Heart left ventricle (tissue), 13 donors: ENCODE measurements at regions not wholly inside any gene's neighbourhood (a gene's known extent, or its start where the extent isn't known, plus 50 kb on each side); places are given as distances from the start of the nearest gene placed in this dataset.

Source experiments
- POLR2A ChIP-seq, 2 donors: fragments of 450-650 bp; IDR thresholded peaks; one replicate each; pipeline ENCODE4 v1.6.1; 2017; ENCODE audit warnings: antibody characterized with exemption in 2 of 2, mild to moderate bottlenecking in 2 of 2, moderate library complexity in 2 of 2
- TF ChIP-seq, protein P1 (sequence below), 12 donors: fragments of 200-600 bp; sonication (generic) in 4 of 12; IDR thresholded peaks; one replicate each; pipeline versions ENCODE4 v1.5.0 to v1.8.0; 2018 to 2022; ENCODE audit warnings: antibody characterized with exemption in 12 of 12, mild to moderate bottlenecking in 5 of 12
- donor health status: ischemic (EF 13 %, LVEDD 7.1; RV severe dilation, severe dysfunction).
- donor health status: DM: no; HTN: yes; CAD: no.
- donor health status: DM: no; HTN: no; CAD: no.
- donor health status: ischemic (EF 25% LVEDD 6.9; RV normal size, moderate dysfunction).
- donor health status: ischemic (EF 25% LVEDD 5.7; RV mildly dilated, moderate dysfunction).
- donor health status: ischemic (EF 35%, LVEDD 5.7; RV mildly dilated, moderate dysfunction).
- donor health status: nonischemic (EF 11% LVEDD 7.7; RV severe dilation, severe dysfunction).
- donor health status: DM: yes; HTN: yes; CAD: no.
- donor health status: PGD.
- donor health status: ischemic (EF 29% LVEDD 5.4; RV normal size, mild dysfunction).
- donor health status: nonischemic (EF 23%, LVEDD 6.1; RV moderate dilation, normal function).

- TF ChIP-seq, protein P1, sequence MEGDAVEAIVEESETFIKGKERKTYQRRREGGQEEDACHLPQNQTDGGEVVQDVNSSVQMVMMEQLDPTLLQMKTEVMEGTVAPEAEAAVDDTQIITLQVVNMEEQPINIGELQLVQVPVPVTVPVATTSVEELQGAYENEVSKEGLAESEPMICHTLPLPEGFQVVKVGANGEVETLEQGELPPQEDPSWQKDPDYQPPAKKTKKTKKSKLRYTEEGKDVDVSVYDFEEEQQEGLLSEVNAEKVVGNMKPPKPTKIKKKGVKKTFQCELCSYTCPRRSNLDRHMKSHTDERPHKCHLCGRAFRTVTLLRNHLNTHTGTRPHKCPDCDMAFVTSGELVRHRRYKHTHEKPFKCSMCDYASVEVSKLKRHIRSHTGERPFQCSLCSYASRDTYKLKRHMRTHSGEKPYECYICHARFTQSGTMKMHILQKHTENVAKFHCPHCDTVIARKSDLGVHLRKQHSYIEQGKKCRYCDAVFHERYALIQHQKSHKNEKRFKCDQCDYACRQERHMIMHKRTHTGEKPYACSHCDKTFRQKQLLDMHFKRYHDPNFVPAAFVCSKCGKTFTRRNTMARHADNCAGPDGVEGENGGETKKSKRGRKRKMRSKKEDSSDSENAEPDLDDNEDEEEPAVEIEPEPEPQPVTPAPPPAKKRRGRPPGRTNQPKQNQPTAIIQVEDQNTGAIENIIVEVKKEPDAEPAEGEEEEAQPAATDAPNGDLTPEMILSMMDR (IDR thresholded peaks at IDR 0.05) = no peak
- no peak for TF ChIP-seq POLR2A (IDR thresholded peaks at IDR 0.05)
Measured at GRCh38 chr18:72201032-72201431, 343.1 kb downstream of the CBLN2 start.
